ENCODE measurements at regions not wholly inside any gene's neighbourhood (a gene's known extent, or its start where the extent isn't known, plus 50 kb on each side); places are given as distances from the start of the nearest gene placed in this dataset.

- TF ChIP-seq CTCF (IDR thresholded peaks at IDR 0.05; ENCODE audit: borderline replicate concordance, extremely low read depth, low read length, poor library complexity, severe bottlenecking) (no peak), EZH2 (IDR thresholded peaks at IDR 0.05; ENCODE audit: borderline replicate concordance, low read depth, low read length, severe bottlenecking) (no peak)
Observed at GRCh38 chr2:4139731-4140130, 436.4 kb downstream of the DCDC2C start.

Measured in DND-41 (cell line).